HepG2 (cell line): ENCODE measurements at regions not wholly inside any gene's neighbourhood (a gene's known extent, or its start where the extent isn't known, plus 50 kb on each side); places are given as distances from the start of the nearest gene placed in this dataset.

ENCODE experiments used
- ATAC-seq: fragments of 200-7000 bp; cut with Tn5 transposase; 3 replicates; pipeline ENCODE4 v1.9.1; 2020; ENCODE audit warnings: mild to moderate bottlenecking, moderate library complexity
- BruUV-seq: library from RNA; stranded (reverse); fragments of 400-500 nt; replicated peaks from 2 replicates; lab custom pipeline; 2021; lab: Mats Ljungman, UMichigan
- CTCF ChIA-PET: fragments of 300-600 bp; formaldehyde crosslinking; extraction: SDS; loops from one replicate; lab custom pipeline; 2021; ENCODE audit warnings: low total read pairs, inconsistent platforms, low intra/inter-chr PET ratio; lab: Yijun Ruan, JAX
- POLR2A ChIA-PET: fragments of 350-600 bp; sonication (Branson Sonifier 250); formaldehyde crosslinking; loops from one replicate; lab custom pipeline; 2020; ENCODE audit warnings: antibody characterized with exemption, inconsistent platforms; lab: Yijun Ruan, JAX
- DNase-seq: peaks from one replicate; pipeline ENCODE4 v3.0.0-alpha.2; 2015; ENCODE audit warnings: low spot score
- FAIRE-seq: peaks from 3 replicates; lab custom pipeline; 2011; peaks lifted over from hg19 to GRCh38; lab: Jason Lieb, UNC
- H2AFZ ChIP-seq: one replicate; pipeline ENCODE4 v1.6.1; 2011; ENCODE audit warnings: low read length, inconsistent platforms
- H3K27ac ChIP-seq: fragments of 300-600 bp; 3 replicates; pipeline ENCODE4 v1.8.0; 2011; ENCODE audit warnings: mixed run types, mild to moderate bottlenecking, mixed read lengths, low read length, inconsistent platforms; ENCODE audit not compliant: insufficient read depth; ENCODE audit errors: extremely low read length
- H3K27me3 ChIP-seq, 2 experiments: fragments of 200-600 bp in 1 of 2; 2 replicates in 1 of 2; 3 replicates in 1 of 2; pipeline versions ENCODE4 v1.6.0 to v1.8.0; 2011; ENCODE audit warnings: low read length in 2 of 2, mild to moderate bottlenecking in 2 of 2, moderate library complexity in 2 of 2, inconsistent platforms in 1 of 2; ENCODE audit not compliant: insufficient read depth in 2 of 2, control insufficient read depth in 1 of 2
- H3K36me3 ChIP-seq, 2 experiments: fragments of 200-600 bp in 1 of 2; replicated peaks in 1 of 2; 2 replicates in 1 of 2; 3 replicates in 1 of 2; pipeline versions ENCODE4 v1.5.1 to v1.8.0; 2011; ENCODE audit warnings: low read length in 2 of 2, inconsistent platforms in 1 of 2; ENCODE audit not compliant: insufficient read depth in 2 of 2, control insufficient read depth in 1 of 2
- H3K4me1 ChIP-seq: 2 replicates; pipeline ENCODE4 v1.5.1; 2012; ENCODE audit warnings: low read length, inconsistent platforms; ENCODE audit not compliant: insufficient read depth
- H3K4me2 ChIP-seq: 2 replicates; pipeline ENCODE4 v1.6.0; 2011; ENCODE audit warnings: low read depth, low read length, inconsistent platforms
- H3K4me3 ChIP-seq, 3 experiments: fragments of 200-600 bp in 1 of 3; sonication (generic), shearing (Covaris generic) in 1 of 3; replicated peaks in 1 of 3; 2 replicates each; pipeline ENCODE4 v1.5.1; 2011 to 2016; ENCODE audit warnings: low read length in 3 of 3, inconsistent platforms in 2 of 3, low read depth in 2 of 3, mild to moderate bottlenecking in 2 of 3, control low read depth in 1 of 3, mixed read lengths in 1 of 3; ENCODE audit not compliant: insufficient read depth in 1 of 3
- H3K79me2 ChIP-seq: one replicate; pipeline ENCODE4 v1.6.1; 2011; ENCODE audit warnings: low read length, inconsistent platforms; ENCODE audit not compliant: insufficient read depth
- H3K9ac ChIP-seq: 2 replicates; pipeline ENCODE4 v1.6.0; 2011; ENCODE audit warnings: mild to moderate bottlenecking, low read depth, low read length, inconsistent platforms; ENCODE audit not compliant: insufficient read depth
- H3K9me3 ChIP-seq: 2 replicates; pipeline ENCODE4 v1.5.1; 2012; ENCODE audit warnings: mild to moderate bottlenecking, low read length
- H4K20me1 ChIP-seq: 2 replicates; pipeline ENCODE4 v1.6.0; 2011; ENCODE audit warnings: inconsistent platforms, mild to moderate bottlenecking, low read length, moderate library complexity; ENCODE audit not compliant: insufficient read depth
- ARID3A ChIP-seq: IDR thresholded peaks from 2 replicates; pipeline ENCODE4 v1.6.1; 2012; ENCODE audit warnings: low read depth, low read length, improper control_type of control experiment
- SETDB1 ChIP-seq: sonication (generic); formaldehyde crosslinking; IDR thresholded peaks from 2 replicates; pipeline ENCODE4 v1.5.1; 2020; ENCODE audit warnings: missing genetic modification reagents, mild to moderate bottlenecking, borderline replicate concordance
- ZFP91 ChIP-seq: sonication (generic); formaldehyde crosslinking; IDR thresholded peaks from 2 replicates; pipeline ENCODE4 v1.9.0; 2022; ENCODE audit warnings: missing genetic modification reagents, mild to moderate bottlenecking, borderline replicate concordance
- ZNF530 ChIP-seq: sonication (generic); formaldehyde crosslinking; IDR thresholded peaks from 2 replicates; pipeline ENCODE4 v1.5.0; 2020; ENCODE audit warnings: low read depth, mild to moderate bottlenecking, missing genetic modification reagents
- WGBS: methylation state at CpG from one replicate; pipeline ENCODE4 v1.1.6; 2017; ENCODE audit warnings: low lambda C conversion rate; 5-methylcytosine and 5-hydroxymethylcytosine counted together
- in situ Hi-C: cut with HindIII; loops from 2 replicates; pipeline ENCODE4 v1.10.0; 2017; ENCODE audit warnings: low pct_unique_long_range_greater_than_20kb; ENCODE audit not compliant: extremely low pct_ligation_motif_present
- intact Hi-C: fragments of 100-400 bp; cut with micrococcal nuclease; formaldehyde crosslinking; loops from one replicate; pipeline ENCODE4 v1.10.0; 2022; ENCODE audit not compliant: unreplicated experiment

- Histone ChIP-seq H2AFZ (no peak overlapping the region), H3K4me3 (no peak overlapping the region), H3K9me3 (peaks cover 10% of the 10 kb centered on the region; the same call in 1 of the 2 replicates), H3K36me3 (no peaks in the 10 kb centered on the region), H3K27ac (no peak overlapping the region), H3K4me1 (no peaks in the 10 kb centered on the region), H3K9ac (no peak overlapping the region), H3K79me2 (no peaks in the 10 kb centered on the region), H4K20me1 (no peaks in the 10 kb centered on the region), H3K27me3 (peaks cover 0 to 12% of the 10 kb centered on the region in 2 experiments; a peak in 2 of 5 replicates), H3K4me2 (no peak overlapping the region)
- in situ Hi-C loops (no loop called here), intact Hi-C loops (no loop called here)
- ChIA-PET POLR2A (no interaction called here), CTCF (no interaction called here)
- DNase-seq (no peak), ATAC-seq (no peak), FAIRE-seq (no peak)
- BruUV-seq = no TSS peak
- no peak for TF ChIP-seq ZFP91 (CRISPR knock-in tag)
- TF ChIP-seq ZNF530 (CRISPR knock-in tag) = no peak
- TF ChIP-seq ARID3A = no peak
- WGBS = 4% methylated on average over 2 of the region's 2 CpGs
Observed at GRCh38 chr12:114998118-114998749, 314.3 kb upstream of the TBX3 start.

GRCh38 chr12:114996382-114996781 is 312.4 kb upstream of the TBX3 start:
- DNase-seq = no peak
- Histone ChIP-seq H3K9me3 (peaks cover 10% of the 10 kb centered on the region; the same call in 1 of the 2 replicates), H3K36me3 (no peaks in the 10 kb centered on the region), H2AFZ (no peak overlapping the region)
- intact Hi-C loops = no loop called here
- no peak for TF ChIP-seq SETDB1
- TF ChIP-seq, all 625 proteins: peak for 0
- H3K4me2 ChIP-seq = no peak overlapping the region
- in situ Hi-C loops = no loop called here
- H3K4me3 ChIP-seq = no peak overlapping the region
- no peak overlapping the region for H3K9ac ChIP-seq
- BruUV-seq = no TSS peak
- no peak overlapping the region for H3K27ac ChIP-seq
- POLR2A ChIA-PET = no interaction called here
- CTCF ChIA-PET = no interaction called here
- no peaks in the 10 kb centered on the region for H3K4me1 ChIP-seq
- no peak for ATAC-seq
- FAIRE-seq = no peak
- H3K79me2 ChIP-seq = no peaks in the 10 kb centered on the region
- 0% methylated on average over 5 of the region's 5 CpGs for WGBS
- H3K27me3 ChIP-seq = peaks cover 0 to 5% of the 10 kb centered on the region in 2 experiments; a peak in 1 of 5 replicates
- no peaks in the 10 kb centered on the region for H4K20me1 ChIP-seq
